Left lung (tissue), 4 donors: ENCODE measurements at regions not wholly inside any gene's neighbourhood (a gene's known extent, or its start where the extent isn't known, plus 50 kb on each side); places are given as distances from the start of the nearest gene placed in this dataset.

Source experiments
- ATAC-seq: fragments of 200-7000 bp; cut with Tn5 transposase; one replicate; pipeline ENCODE4 v1.9.1; 2020; ENCODE audit warnings: moderate library complexity
- DNase-seq, 4 donors: peaks; one replicate each; pipeline ENCODE4 v3.0.0-alpha.2; 2013 to 2020
- H3K27ac ChIP-seq, 2 donors: fragments of 200-600 bp; sonication (generic) in 1 of 2; one replicate each; pipeline versions ENCODE4 v1.5.0 to v1.8.0; 2020 to 2021
- H3K27me3 ChIP-seq, 2 donors: fragments of 200-600 bp; sonication (generic) in 1 of 2; one replicate each; pipeline versions ENCODE4 v1.5.0 to v1.8.0; 2020 to 2021
- H3K36me3 ChIP-seq, 2 donors: fragments of 200-600 bp; sonication (generic) in 1 of 2; one replicate each; pipeline versions ENCODE4 v1.5.0 to v1.8.0; 2020 to 2021
- H3K4me1 ChIP-seq, 2 donors: fragments of 200-600 bp; one replicate each; pipeline ENCODE4 v1.8.0; 2021
- H3K4me3 ChIP-seq, 2 donors: fragments of 200-600 bp; sonication (generic) in 1 of 2; one replicate each; pipeline versions ENCODE4 v1.5.0 to v1.8.0; 2020 to 2021; ENCODE audit warnings: mild to moderate bottlenecking in 1 of 2
- H3K9me3 ChIP-seq, 2 donors: fragments of 200-600 bp; sonication (generic) in 1 of 2; one replicate each; pipeline versions ENCODE4 v1.5.0 to v1.8.0; 2020 to 2021
- intact Hi-C, 2 donors: fragments of 100-400 bp; cut with DNase I; formaldehyde crosslinking; loops; one replicate each; pipeline versions ENCODE4 v1.11.2 to v1.14.2; 2022
- TF ChIP-seq, protein P1 (sequence below), 2 donors: fragments of 200-600 bp; sonication (generic) in 1 of 2; IDR thresholded peaks; one replicate each; pipeline versions ENCODE4 v1.5.0 to v1.8.0; 2021; ENCODE audit warnings: antibody characterized with exemption in 2 of 2
- donor health status: DM: no; HTN: yes; CAD: no.
- donor health status: DM: no; HTN: no; CAD: no.

DNA sequence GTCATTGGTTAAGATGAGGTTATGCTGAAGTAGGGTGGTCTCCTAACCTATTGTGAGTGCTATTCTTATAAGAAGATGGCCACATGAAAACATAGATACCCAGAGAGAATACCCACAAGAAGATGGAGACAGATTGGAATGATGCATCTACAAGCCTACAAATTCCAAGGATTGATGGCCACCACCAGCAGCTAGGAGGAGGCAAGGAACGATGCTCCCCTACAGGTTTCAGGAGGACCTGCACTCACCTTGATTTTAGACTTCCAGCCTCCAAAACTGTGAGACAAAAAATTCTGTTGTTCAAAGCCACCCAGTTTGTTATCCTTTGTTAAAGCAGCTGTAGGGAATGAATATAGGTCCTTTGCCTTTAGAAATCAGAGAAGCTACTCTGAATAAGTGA, 227.4 kb downstream of the NEDD1 start:
- H3K4me1 ChIP-seq = no peaks in the 10 kb centered on the region
- TF ChIP-seq, protein P1, sequence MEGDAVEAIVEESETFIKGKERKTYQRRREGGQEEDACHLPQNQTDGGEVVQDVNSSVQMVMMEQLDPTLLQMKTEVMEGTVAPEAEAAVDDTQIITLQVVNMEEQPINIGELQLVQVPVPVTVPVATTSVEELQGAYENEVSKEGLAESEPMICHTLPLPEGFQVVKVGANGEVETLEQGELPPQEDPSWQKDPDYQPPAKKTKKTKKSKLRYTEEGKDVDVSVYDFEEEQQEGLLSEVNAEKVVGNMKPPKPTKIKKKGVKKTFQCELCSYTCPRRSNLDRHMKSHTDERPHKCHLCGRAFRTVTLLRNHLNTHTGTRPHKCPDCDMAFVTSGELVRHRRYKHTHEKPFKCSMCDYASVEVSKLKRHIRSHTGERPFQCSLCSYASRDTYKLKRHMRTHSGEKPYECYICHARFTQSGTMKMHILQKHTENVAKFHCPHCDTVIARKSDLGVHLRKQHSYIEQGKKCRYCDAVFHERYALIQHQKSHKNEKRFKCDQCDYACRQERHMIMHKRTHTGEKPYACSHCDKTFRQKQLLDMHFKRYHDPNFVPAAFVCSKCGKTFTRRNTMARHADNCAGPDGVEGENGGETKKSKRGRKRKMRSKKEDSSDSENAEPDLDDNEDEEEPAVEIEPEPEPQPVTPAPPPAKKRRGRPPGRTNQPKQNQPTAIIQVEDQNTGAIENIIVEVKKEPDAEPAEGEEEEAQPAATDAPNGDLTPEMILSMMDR (IDR thresholded peaks at IDR 0.05) = no peak
- ATAC-seq = no peak

DNA sequence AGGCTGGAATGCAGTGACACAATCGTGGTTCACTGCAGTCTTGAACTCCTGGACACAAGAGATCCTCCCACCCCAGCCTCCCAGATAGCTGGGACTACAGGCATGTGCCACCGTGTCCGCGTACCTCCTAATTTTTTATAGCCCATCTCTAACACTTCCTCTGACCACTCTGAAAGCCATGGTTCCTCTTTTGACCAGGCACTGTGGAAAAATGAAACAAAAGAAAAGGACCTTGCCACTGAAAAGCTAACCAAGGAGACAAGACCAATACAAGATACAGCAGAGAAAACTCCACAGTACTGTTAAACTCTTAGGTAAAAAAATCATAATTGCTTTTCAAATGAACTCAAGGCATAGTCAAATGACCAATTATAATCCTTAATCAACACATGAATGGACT, 233.3 kb downstream of the NEDD1 start:
- H3K27me3 ChIP-seq = no peaks in the 10 kb centered on the region
- H3K9me3 ChIP-seq = no peaks in the 10 kb centered on the region
- H3K27ac ChIP-seq = no peak overlapping the region
- intact Hi-C loops = no loop called here
- H3K4me3 ChIP-seq = no peak overlapping the region
- no peaks in the 10 kb centered on the region for H3K36me3 ChIP-seq
- ATAC-seq (no peak), DNase-seq (no peak)
- H3K4me1 ChIP-seq = no peaks in the 10 kb centered on the region
- TF ChIP-seq, protein P1 (IDR thresholded peaks at IDR 0.05) = no peak

More for the DNA sequence above, 227.4 kb downstream of the NEDD1 start:
- Histone ChIP-seq H3K4me3 (no peak overlapping the region), H3K27me3 (no peaks in the 10 kb centered on the region), H3K36me3 (no peaks in the 10 kb centered on the region), H3K27ac (no peak overlapping the region), H3K9me3 (no peaks in the 10 kb centered on the region)
- intact Hi-C loops = no loop called here
- no peak for DNase-seq

DNA sequence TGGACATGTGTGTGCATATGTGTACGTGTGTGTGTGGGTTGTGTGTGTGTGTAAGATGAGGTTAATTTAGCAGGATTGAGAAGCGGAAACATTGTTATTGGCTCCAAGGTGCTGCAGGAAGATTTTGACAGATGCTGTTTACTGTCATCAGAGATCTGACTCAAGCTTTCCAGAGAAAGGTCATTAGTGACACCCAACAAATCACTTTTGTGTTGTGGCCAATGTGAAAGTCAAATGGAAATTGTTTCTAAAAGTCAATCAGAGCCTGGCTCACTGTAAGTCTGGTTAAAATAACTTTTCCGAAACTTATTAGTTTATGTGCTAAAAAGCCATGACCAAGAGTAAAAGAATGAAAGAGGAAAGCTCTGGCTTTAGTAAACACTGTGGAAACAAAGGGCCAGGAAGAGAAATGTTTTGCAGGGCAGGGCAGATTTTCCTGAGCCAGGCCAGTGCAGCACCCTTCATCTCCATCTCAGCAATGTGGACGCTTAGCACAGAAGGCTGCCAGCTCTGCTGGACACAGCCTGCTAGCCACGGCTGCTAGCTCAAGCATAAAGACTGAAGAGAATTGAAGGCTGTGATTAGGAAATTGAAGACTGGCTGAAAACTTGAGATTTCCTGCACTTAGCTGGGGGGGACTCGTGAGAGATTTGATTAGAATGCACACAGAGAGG, 235.8 kb downstream of the NEDD1 start:
- no peak overlapping the region for H3K27ac ChIP-seq
- no peaks in the 10 kb centered on the region for H3K36me3 ChIP-seq
- TF ChIP-seq, protein P1 (IDR thresholded peaks at IDR 0.05) = no peak
- intact Hi-C loops = no loop called here
- ATAC-seq (no peak), DNase-seq (peak in 2 of 4 donors; percentile 11 to 16)
- no peaks in the 10 kb centered on the region for H3K27me3 ChIP-seq
- H3K4me1 ChIP-seq = no peaks in the 10 kb centered on the region
- no peak overlapping the region for H3K4me3 ChIP-seq
- no peaks in the 10 kb centered on the region for H3K9me3 ChIP-seq

DNA sequence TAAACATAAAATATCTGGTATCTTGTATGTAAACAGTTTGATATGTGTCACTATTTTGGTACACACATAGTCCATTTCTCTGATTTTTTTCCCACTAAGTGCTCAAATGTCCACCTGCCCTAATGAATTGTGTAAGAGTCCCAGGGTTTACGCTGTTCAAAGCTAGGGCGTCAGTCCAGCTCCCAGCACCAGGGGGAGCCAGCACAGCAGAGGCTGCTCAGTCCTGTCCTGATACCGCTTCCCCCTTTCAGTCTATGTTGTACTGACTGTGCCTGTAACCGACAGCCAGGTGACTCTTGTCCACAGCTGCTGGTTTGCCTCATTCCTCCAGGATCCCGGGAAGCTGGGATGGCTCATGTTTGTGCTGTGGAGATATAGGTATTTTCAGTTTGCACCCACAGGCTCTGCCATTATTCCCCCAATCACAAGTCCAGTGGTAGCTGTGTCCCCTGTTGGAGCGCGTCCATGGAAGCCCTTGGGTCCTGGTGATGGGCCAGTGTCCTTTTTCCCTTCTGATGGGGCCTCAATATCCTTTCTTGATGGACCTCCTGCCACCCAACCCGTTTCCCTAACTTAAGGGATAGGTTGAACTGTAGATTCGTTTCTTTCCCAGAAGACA, 242.0 kb downstream of the NEDD1 start:
- H3K4me1 ChIP-seq = no peaks in the 10 kb centered on the region
- H3K27ac ChIP-seq = no peak overlapping the region
- no peaks in the 10 kb centered on the region for H3K9me3 ChIP-seq
- DNase-seq (peak; percentile 15 to 81 (median 56)), ATAC-seq (peak; percentile 98)
- intact Hi-C loops = no loop called here
- H3K36me3 ChIP-seq = no peaks in the 10 kb centered on the region
- no peaks in the 10 kb centered on the region for H3K27me3 ChIP-seq
- no peak overlapping the region for H3K4me3 ChIP-seq
- TF ChIP-seq, protein P1 (IDR thresholded peaks at IDR 0.05) = peak; percentile 66 to 67

DNA sequence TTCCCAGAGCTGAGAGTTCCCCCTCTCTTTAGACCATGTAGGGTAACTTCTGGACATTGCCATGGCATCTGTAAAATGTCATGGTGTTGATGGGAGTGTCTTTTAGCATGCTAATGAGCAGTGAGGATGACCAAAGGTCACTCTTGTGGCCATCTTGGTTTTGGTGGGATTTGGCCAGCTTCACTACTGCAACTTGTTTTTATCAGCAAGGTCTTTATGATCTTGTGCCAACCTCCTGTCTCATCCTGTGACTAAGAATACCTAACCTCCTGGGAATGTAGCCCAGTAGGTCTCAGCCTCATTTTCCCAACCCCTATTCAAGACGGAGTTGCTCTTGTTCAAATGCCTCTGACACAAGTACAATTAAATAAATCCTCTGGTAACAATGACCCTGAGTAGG, 244.4 kb downstream of the NEDD1 start:
- intact Hi-C loops = no loop called here
- no peaks in the 10 kb centered on the region for H3K4me1 ChIP-seq
- no peak overlapping the region for H3K27ac ChIP-seq
- no peak for DNase-seq
- H3K9me3 ChIP-seq = no peaks in the 10 kb centered on the region
- no peaks in the 10 kb centered on the region for H3K36me3 ChIP-seq
- ATAC-seq = no peak
- no peaks in the 10 kb centered on the region for H3K27me3 ChIP-seq
- H3K4me3 ChIP-seq = no peak overlapping the region
- TF ChIP-seq, protein P1 (IDR thresholded peaks at IDR 0.05) = no peak
